Mesodermal cell (in vitro differentiated cells): ENCODE measurements at regions not wholly inside any gene's neighbourhood (a gene's known extent, or its start where the extent isn't known, plus 50 kb on each side); places are given as distances from the start of the nearest gene placed in this dataset.
"Not testable (repeated sequence)": the region's sequence is repeated elsewhere in the genome, so short reads cannot be mapped to it uniquely, and the experiment has no call there.

Source experiments
- H3K27ac ChIP-seq: 2 replicates; pipeline ENCODE4 v1.7.0; 2013; ENCODE audit warnings: mild to moderate bottlenecking, low read depth, low read length, moderate library complexity; ENCODE audit not compliant: severe bottlenecking
- H3K36me3 ChIP-seq: 2 replicates; pipeline ENCODE4 v1.7.1; 2013; ENCODE audit warnings: mild to moderate bottlenecking, low read length, moderate library complexity; ENCODE audit not compliant: control insufficient read depth, insufficient read depth
- H3K4me1 ChIP-seq: one replicate; pipeline ENCODE4 v1.7.1; 2013; ENCODE audit warnings: mild to moderate bottlenecking, low read length; ENCODE audit not compliant: insufficient read depth, control insufficient read depth, poor library complexity, severe bottlenecking
- H3K4me3 ChIP-seq: 2 replicates; pipeline ENCODE4 v1.7.0; 2013; ENCODE audit warnings: low read length, control low read depth, mild to moderate bottlenecking; ENCODE audit not compliant: insufficient read depth, poor library complexity, severe bottlenecking; ENCODE audit errors: extremely low read depth
- H3K9me3 ChIP-seq: 2 replicates; pipeline ENCODE4 v1.7.1; 2013; ENCODE audit warnings: mild to moderate bottlenecking, low read length, moderate library complexity; ENCODE audit not compliant: control insufficient read depth
- WGBS, 2 experiments: methylation state at CpG; one replicate each; pipeline ENCODE4 v1.1.5; 2013; ENCODE audit warnings: missing lambda C conversion rate in 2 of 2; ENCODE audit not compliant: insufficient coverage in 2 of 2; 5-methylcytosine and 5-hydroxymethylcytosine counted together

- no CpG with 5 or more reads among the region's 1 CpG for WGBS, 2 experiments
- not testable (repeated sequence) for H3K27ac ChIP-seq, H3K4me3 ChIP-seq, H3K36me3 ChIP-seq, H3K9me3 ChIP-seq, H3K4me1 ChIP-seq
Observed at GRCh38 chr9:29104166-29104565, 1530.9 kb upstream of the C9orf72 start.

- Histone ChIP-seq H3K4me1 (no peaks in the 10 kb centered on the region), H3K27ac (no peak overlapping the region), H3K36me3 (no peaks in the 10 kb centered on the region), H3K4me3 (no peak overlapping the region), H3K9me3 (no peaks in the 10 kb centered on the region)
- 90 to 91% methylated on average over 5 to 6 of the region's 6 CpGs for WGBS, 2 experiments
Observed at GRCh38 chr9:29118555-29118954, 1545.3 kb upstream of the C9orf72 start.

- no peak overlapping the region for H3K4me3 ChIP-seq
- no peak overlapping the region for H3K27ac ChIP-seq
- 72 to 100% methylated on average over 1 to 2 of the region's 2 CpGs for WGBS, 2 experiments
- no peaks in the 10 kb centered on the region for H3K4me1 ChIP-seq
- peaks cover 21% of the 10 kb centered on the region for H3K9me3 ChIP-seq
- H3K36me3 ChIP-seq, result no peaks in the 10 kb centered on the region
Observed at GRCh38 chr9:29126783-29127182, 1553.5 kb upstream of the C9orf72 start.

GRCh38 chr9:29129763-29130162 is 1556.5 kb upstream of the C9orf72 start:
- H3K36me3 ChIP-seq, result no peaks in the 10 kb centered on the region
- no peak overlapping the region for H3K27ac ChIP-seq
- H3K4me3 ChIP-seq, result no peak overlapping the region
- peaks cover 24% of the 10 kb centered on the region for H3K9me3 ChIP-seq
- WGBS, 2 experiments, result 83% methylated on average over 1 of the region's 1 CpG; no CpG with 5 or more reads in 1 of the 2 experiments
- H3K4me1 ChIP-seq, result no peaks in the 10 kb centered on the region

DNA sequence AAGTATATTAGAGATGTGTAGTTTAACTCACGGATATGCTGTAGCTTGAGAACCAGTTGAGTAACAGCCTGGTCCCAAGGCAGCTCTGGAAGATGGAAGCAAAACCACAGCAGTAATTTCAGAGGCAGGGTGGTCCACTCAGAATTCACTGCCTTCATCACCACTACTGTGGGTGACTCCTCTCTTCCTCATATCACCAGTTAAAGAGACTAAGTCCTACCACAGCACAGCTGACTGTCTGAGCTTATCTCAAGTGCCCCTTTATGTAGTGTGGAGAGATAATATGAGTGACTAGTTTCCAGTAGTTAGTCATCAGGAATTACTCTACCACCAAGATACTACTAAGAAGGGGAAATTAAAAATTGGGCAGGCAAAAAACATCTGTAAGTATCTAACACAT is 1571.2 kb upstream of the C9orf72 start:
- Histone ChIP-seq H3K4me3 (no peak overlapping the region), H3K27ac (no peak overlapping the region), H3K4me1 (no peaks in the 10 kb centered on the region), H3K9me3 (no peaks in the 10 kb centered on the region), H3K36me3 (no peaks in the 10 kb centered on the region)
- WGBS, 2 experiments, result 90 to 93% methylated on average over 1 of the region's 1 CpG

- H3K9me3 ChIP-seq, result no peaks in the 10 kb centered on the region
- H3K4me3 ChIP-seq, result no peak overlapping the region
- WGBS, 2 experiments, result 100% methylated on average over 2 of the region's 3 CpGs; no CpG with 5 or more reads in 1 of the 2 experiments
- H3K27ac ChIP-seq, result no peak overlapping the region
- no peaks in the 10 kb centered on the region for H3K36me3 ChIP-seq
- no peaks in the 10 kb centered on the region for H3K4me1 ChIP-seq
Observed at GRCh38 chr9:29150606-29151005, 1577.3 kb upstream of the C9orf72 start.

DNA sequence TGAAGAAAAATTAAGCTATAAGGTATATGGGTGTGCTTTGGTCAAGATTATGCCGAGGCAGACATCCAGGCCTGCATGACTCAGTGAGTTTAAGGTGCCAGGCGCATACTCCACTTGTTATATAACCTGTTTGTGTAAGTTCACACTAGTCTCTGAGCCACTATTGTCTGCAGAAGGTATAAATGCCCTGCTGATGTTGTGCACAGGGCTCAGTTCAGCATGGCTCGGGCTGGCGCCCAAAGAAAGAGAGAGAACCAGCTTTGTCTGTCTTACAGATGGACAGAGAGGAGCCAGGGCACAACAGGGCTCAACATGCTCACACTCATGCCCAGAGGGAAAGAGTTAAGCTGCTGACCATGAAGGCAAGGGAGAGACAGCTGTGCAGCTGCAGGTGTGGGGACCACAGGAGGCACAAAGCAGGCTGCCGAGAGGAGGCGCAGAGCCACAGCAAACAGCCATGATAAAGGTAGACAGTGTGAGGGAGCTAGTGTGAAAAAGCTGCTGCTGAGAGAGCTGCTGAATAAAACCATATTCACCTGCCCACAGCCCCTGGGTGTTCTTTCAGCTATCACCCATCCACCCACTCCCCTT is 1587.6 kb upstream of the C9orf72 start:
- Histone ChIP-seq H3K9me3 (no peaks in the 10 kb centered on the region), H3K27ac (no peak overlapping the region), H3K36me3 (no peaks in the 10 kb centered on the region), H3K4me1 (no peaks in the 10 kb centered on the region), H3K4me3 (no peak overlapping the region)
- 89 to 91% methylated on average over 4 to 6 of the region's 6 CpGs for WGBS, 2 experiments

- H3K4me1 ChIP-seq, result no peaks in the 10 kb centered on the region
- H3K9me3 ChIP-seq, result no peaks in the 10 kb centered on the region
- no peaks in the 10 kb centered on the region for H3K36me3 ChIP-seq
- no peak overlapping the region for H3K4me3 ChIP-seq
- no CpG with 5 or more reads among the region's 3 CpGs for WGBS, 2 experiments
- no peak overlapping the region for H3K27ac ChIP-seq
Observed at GRCh38 chr9:29174136-29174535, 1600.9 kb upstream of the C9orf72 start.

DNA sequence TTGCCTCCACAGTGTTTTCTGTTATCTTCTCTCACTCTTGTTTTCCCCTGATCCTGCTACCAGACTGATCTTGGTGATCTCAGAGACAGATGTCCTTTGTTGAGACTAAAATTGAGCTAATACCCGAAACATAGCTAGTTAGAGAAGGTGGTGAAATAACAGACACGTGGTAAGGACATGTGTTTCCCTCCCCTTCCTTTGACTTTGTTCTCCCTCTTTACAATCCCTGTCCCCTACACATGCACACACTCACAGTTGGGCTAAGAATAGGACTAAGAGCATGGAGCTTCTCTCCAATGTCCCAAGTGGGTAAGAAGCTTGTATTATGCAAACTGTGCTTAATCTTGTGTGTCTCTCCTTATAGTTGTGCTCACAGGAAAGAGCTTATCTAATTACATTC is 1603.0 kb upstream of the C9orf72 start:
- H3K9me3 ChIP-seq, result no peaks in the 10 kb centered on the region
- no peaks in the 10 kb centered on the region for H3K36me3 ChIP-seq
- H3K4me1 ChIP-seq, result no peaks in the 10 kb centered on the region
- no peak overlapping the region for H3K27ac ChIP-seq
- no CpG with 5 or more reads among the region's 2 CpGs for WGBS, 2 experiments
- H3K4me3 ChIP-seq, result no peak overlapping the region

GRCh38 chr9:29176786-29177185 is 1603.5 kb upstream of the C9orf72 start:
- no peaks in the 10 kb centered on the region for H3K36me3 ChIP-seq
- H3K27ac ChIP-seq, result no peak overlapping the region
- H3K4me1 ChIP-seq, result no peaks in the 10 kb centered on the region
- WGBS, 2 experiments, result 100% methylated on average over 2 of the region's 2 CpGs; no CpG with 5 or more reads in 1 of the 2 experiments
- H3K9me3 ChIP-seq, result no peaks in the 10 kb centered on the region
- no peak overlapping the region for H3K4me3 ChIP-seq

DNA sequence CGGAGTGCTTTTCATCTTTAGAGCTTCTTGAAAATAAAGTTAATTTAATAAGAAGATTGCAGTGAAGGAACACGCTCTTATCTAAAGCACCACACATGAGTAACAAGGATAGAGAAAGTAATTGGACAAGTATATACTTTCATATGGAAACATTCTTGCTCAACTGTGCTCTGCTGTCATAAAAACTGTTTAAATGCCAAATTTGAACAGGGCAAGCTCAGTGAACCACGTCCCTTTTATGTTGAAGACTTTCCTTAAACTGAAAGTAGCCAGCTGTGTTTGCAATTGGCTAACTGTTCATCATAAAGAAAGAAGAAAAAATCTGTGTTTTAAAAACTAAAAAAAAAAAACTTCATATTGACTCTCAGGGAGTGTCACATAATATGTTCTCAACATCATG is 1610.7 kb upstream of the C9orf72 start:
- H3K4me1 ChIP-seq, result no peaks in the 10 kb centered on the region
- H3K9me3 ChIP-seq, result no peaks in the 10 kb centered on the region
- no peak overlapping the region for H3K4me3 ChIP-seq
- no peaks in the 10 kb centered on the region for H3K36me3 ChIP-seq
- 67 to 100% methylated on average over 1 of the region's 3 CpGs for WGBS, 2 experiments
- no peak overlapping the region for H3K27ac ChIP-seq
